Transverse colon (tissue), 4 donors: ENCODE measurements at regions not wholly inside any gene's neighbourhood (a gene's known extent, or its start where the extent isn't known, plus 50 kb on each side); places are given as distances from the start of the nearest gene placed in this dataset.

ENCODE experiments used
- DNase-seq: peaks from one replicate; pipeline ENCODE4 v3.0.0-alpha.2; 2019
- H3K27ac ChIP-seq, 4 donors: fragments of 200-600 bp; sonication (generic); 2 replicates each; pipeline ENCODE4 v1.5.1; 2016 to 2018; ENCODE audit warnings: inconsistent platforms in 4 of 4
- H3K27me3 ChIP-seq: fragments of 200-600 bp; sonication (generic); 2 replicates; pipeline ENCODE4 v1.5.1; 2017; ENCODE audit warnings: inconsistent platforms
- H3K36me3 ChIP-seq, 4 donors: fragments of 200-600 bp; sonication (generic); 2 replicates each; pipeline ENCODE4 v1.5.1; 2017 to 2019; ENCODE audit warnings: inconsistent platforms in 4 of 4
- H3K4me1 ChIP-seq, 4 donors: fragments of 200-600 bp; sonication (generic); 2 replicates each; pipeline ENCODE4 v1.5.1; 2017 to 2020; ENCODE audit warnings: inconsistent platforms in 4 of 4
- H3K4me3 ChIP-seq, 4 donors: fragments of 200-600 bp; sonication (generic); 1 replicate in 1 of 4; 2 replicates in 3 of 4; pipeline versions ENCODE4 v1.5.1 to v1.6.1; 2017 to 2019; ENCODE audit warnings: inconsistent platforms in 4 of 4
- H3K9me3 ChIP-seq, 2 donors: fragments of 200-600 bp; sonication (generic); 2 replicates each; pipeline ENCODE4 v1.5.1; 2017 to 2019; ENCODE audit warnings: inconsistent platforms in 2 of 2
- CTCF ChIP-seq, 5 experiments: fragments of 200-600 bp in 3 of 5; fragments of 450-650 bp in 2 of 5; sonication (generic) in 3 of 5; IDR thresholded peaks; 1 replicate in 2 of 5; 2 replicates in 3 of 5; pipeline ENCODE4 v1.5.1; 2016 to 2017; ENCODE audit warnings: antibody characterized with exemption in 5 of 5, inconsistent platforms in 3 of 5, mild to moderate bottlenecking in 2 of 5, moderate library complexity in 1 of 5
- EP300 ChIP-seq: sonication (generic); formaldehyde crosslinking; IDR thresholded peaks from one replicate; pipeline ENCODE4 v1.6.1; 2017; ENCODE audit warnings: antibody characterized with exemption, low read depth
- POLR2A ChIP-seq: fragments of 450-650 bp; IDR thresholded peaks from one replicate; pipeline ENCODE4 v1.6.1; 2016; ENCODE audit warnings: antibody characterized with exemption, mild to moderate bottlenecking, moderate library complexity
- POLR2AphosphoS5 ChIP-seq, 3 donors: sonication (generic); formaldehyde crosslinking; IDR thresholded peaks; one replicate each; pipeline ENCODE4 v1.6.1; 2016; ENCODE audit warnings: antibody characterized with exemption in 3 of 3
- WGBS, 2 donors: methylation state at CpG; one replicate each; pipeline ENCODE4 v1.1.5; 2018; ENCODE audit warnings: low coverage in 1 of 2; 5-methylcytosine and 5-hydroxymethylcytosine counted together
- in situ Hi-C, 4 donors: fragments of 200-750 bp; cut with MboI; loops; one replicate each; pipeline versions ENCODE4 v1.15.0 to v1.15.1; 2017; ENCODE audit warnings: low sequenced_read_pairs in 3 of 4, low pct_ligation_motif_present in 1 of 4, low pct_unique_long_range_greater_than_20kb in 1 of 4
- intact Hi-C: fragments of 100-400 bp; cut with DNase I; formaldehyde crosslinking; loops from one replicate; pipeline ENCODE4 v1.15.1; 2023; ENCODE audit warnings: low total_unique reads

DNA sequence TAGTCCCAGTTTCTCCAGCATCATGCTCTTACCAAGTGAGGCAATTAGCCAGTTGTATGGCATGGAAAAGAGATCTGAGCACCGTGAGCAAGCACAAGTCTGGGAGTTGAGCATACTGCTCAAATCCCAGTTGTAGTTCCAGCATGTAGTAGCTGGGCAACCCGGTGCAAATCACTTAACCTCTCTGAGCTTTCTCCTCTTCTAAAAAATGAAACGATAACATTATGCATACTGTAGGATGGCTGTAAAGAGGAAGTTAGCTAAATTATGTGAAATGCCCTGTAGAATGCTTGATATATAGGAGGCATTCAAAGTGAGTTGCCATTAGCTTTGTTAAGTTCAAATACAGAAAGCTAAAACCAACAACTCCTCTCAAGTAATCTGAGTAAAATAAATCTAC is 164.0 kb upstream of the ZEB2 start:
- no peak for TF ChIP-seq CTCF (IDR thresholded peaks at IDR 0.05)
- TF ChIP-seq POLR2A = no peak
- TF ChIP-seq EP300 = no peak
- TF ChIP-seq POLR2AphosphoS5 (IDR thresholded peaks at IDR 0.05) = no peak
- WGBS, 2 donors = 76 to 82% methylated on average over 3 of the region's 3 CpGs
- Histone ChIP-seq H3K9me3 (no peaks in the 10 kb centered on the region), H3K27me3 (no peaks in the 10 kb centered on the region), H3K36me3 (no peaks in the 10 kb centered on the region), H3K4me3 (no peak overlapping the region), H3K4me1 (no peaks in the 10 kb centered on the region), H3K27ac (no peak overlapping the region)
- in situ Hi-C loops = no loop called here
- intact Hi-C loops = no loop called here
- DNase-seq = no peak

GRCh38 chr2:144683107-144683753 is 163.3 kb upstream of the ZEB2 start:
- Histone ChIP-seq H3K27me3 (no peaks in the 10 kb centered on the region), H3K4me1 (no peaks in the 10 kb centered on the region), H3K4me3 (no peak overlapping the region), H3K9me3 (no peaks in the 10 kb centered on the region), H3K36me3 (no peaks in the 10 kb centered on the region), H3K27ac (no peak overlapping the region)
- intact Hi-C loops = no loop called here
- no peak for DNase-seq
- TF ChIP-seq CTCF (IDR thresholded peaks at IDR 0.05) (no peak), POLR2A (no peak), POLR2AphosphoS5 (IDR thresholded peaks at IDR 0.05) (no peak), EP300 (no peak)
- WGBS, 2 donors = 64 to 67% methylated on average over 6 of the region's 6 CpGs
- in situ Hi-C loops = no loop called here

DNA sequence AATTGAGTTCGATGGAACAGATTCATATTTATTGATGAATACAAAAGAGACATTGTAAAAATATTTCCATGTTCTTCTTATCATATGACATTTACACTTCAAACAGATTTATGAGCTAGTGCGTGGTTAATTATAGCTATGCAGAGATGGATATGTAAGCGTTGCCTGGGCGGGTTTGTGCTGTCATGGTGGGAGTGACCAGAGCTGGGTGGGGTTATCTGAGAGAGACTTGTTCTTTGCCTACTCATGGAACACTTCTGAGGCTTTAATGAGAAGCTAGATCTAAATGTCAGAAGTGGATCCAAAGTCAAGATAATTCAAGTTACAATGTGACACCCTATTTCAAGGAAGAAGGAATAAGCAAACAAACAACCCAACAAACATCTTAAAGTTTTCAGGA is 162.3 kb upstream of the ZEB2 start:
- Histone ChIP-seq H3K9me3 (no peaks in the 10 kb centered on the region), H3K36me3 (no peaks in the 10 kb centered on the region), H3K4me1 (no peaks in the 10 kb centered on the region), H3K27ac (no peak overlapping the region), H3K27me3 (no peaks in the 10 kb centered on the region), H3K4me3 (no peak overlapping the region)
- no peak for TF ChIP-seq CTCF (IDR thresholded peaks at IDR 0.05)
- TF ChIP-seq POLR2A = no peak
- no peak for TF ChIP-seq EP300
- TF ChIP-seq POLR2AphosphoS5 (IDR thresholded peaks at IDR 0.05) = no peak
- intact Hi-C loops = no loop called here
- in situ Hi-C loops = no loop called here
- no peak for DNase-seq
- WGBS, 2 donors = 8 to 48% methylated on average over 4 of the region's 4 CpGs

DNA sequence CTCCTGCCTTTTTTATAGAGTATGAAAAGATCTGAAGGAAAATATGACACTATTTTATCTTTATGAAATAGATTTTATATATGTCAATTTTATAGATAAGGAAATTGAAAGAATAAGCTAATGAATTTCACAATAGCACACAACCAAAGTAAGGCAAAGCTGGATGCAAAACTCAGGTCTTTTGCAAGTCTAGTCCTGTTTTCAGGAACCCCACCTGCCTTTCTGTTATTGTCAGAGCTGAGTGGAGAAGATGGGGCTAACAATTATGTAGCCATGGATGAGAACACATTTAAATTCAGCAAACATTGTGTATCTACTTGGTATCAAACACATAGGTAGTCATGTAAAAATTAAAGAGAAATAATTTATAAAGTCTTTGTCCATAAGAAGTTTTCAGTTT is 161.5 kb upstream of the ZEB2 start:
- Histone ChIP-seq H3K4me1 (no peaks in the 10 kb centered on the region), H3K36me3 (no peaks in the 10 kb centered on the region), H3K27ac (no peak overlapping the region), H3K9me3 (no peaks in the 10 kb centered on the region), H3K4me3 (no peak overlapping the region), H3K27me3 (no peaks in the 10 kb centered on the region)
- intact Hi-C loops (no loop called here), in situ Hi-C loops (no loop called here)
- no peak for TF ChIP-seq POLR2AphosphoS5 (IDR thresholded peaks at IDR 0.05)
- TF ChIP-seq EP300 = no peak
- no peak for TF ChIP-seq POLR2A
- no peak for TF ChIP-seq CTCF (IDR thresholded peaks at IDR 0.05)
- DNase-seq = no peak
